ENCODE measurements at regions not wholly inside any gene's neighbourhood (a gene's known extent, or its start where the extent isn't known, plus 50 kb on each side); places are given as distances from the start of the nearest gene placed in this dataset.

- no peak overlapping the region for H3K9ac ChIP-seq (ENCODE audit: extremely low read depth, insufficient read length, low read length)
- H3K4ac ChIP-seq (ENCODE audit: low read depth, low read length): no peak overlapping the region
- no peaks in the 10 kb centered on the region for H3K79me2 ChIP-seq (ENCODE audit: insufficient read depth, low read length)
- no peak overlapping the region for H3K27ac ChIP-seq (ENCODE audit: insufficient read length, low read depth, low read length)
- TF ChIP-seq CTCF (conservative IDR thresholded peaks at IDR 0.05): no peak
- H3K4me3 Mint-ChIP-seq: no peak overlapping the region
- no peak overlapping the region for H2BK15ac ChIP-seq (ENCODE audit: low read depth, low read length)
- H2BK120ac ChIP-seq (ENCODE audit: low read depth, low read length, poor library complexity, severe bottlenecking): no peak overlapping the region
- no peaks in the 10 kb centered on the region for H3K27me3 Mint-ChIP-seq (ENCODE audit: low read depth)
- no peak overlapping the region for H2BK5ac ChIP-seq (ENCODE audit: insufficient read length, low read length)
- no peak overlapping the region for H3K27ac Mint-ChIP-seq
- no peak overlapping the region for H3K56ac ChIP-seq (ENCODE audit: insufficient read length, low read depth, low read length)
- H3K23ac ChIP-seq (ENCODE audit: insufficient read length, low read depth, low read length): no peak overlapping the region
- H3K23me2 ChIP-seq (ENCODE audit: insufficient read length, low read depth, low read length, poor library complexity, severe bottlenecking): no peaks in the 10 kb centered on the region
- no CpG with 5 or more reads among the region's 1 CpG for WGBS (ENCODE audit: extremely low coverage, insufficient read length, low lambda C conversion rate)
- no peak overlapping the region for H2BK20ac ChIP-seq (ENCODE audit: low read depth, low read length, poor library complexity, severe bottlenecking)
- no peak overlapping the region for H3K4me2 ChIP-seq (ENCODE audit: insufficient read depth, insufficient read length, low read length)
- no peaks in the 10 kb centered on the region; a peak in 1 of 4 replicates for H3K4me1 Mint-ChIP-seq
- H4K91ac ChIP-seq (ENCODE audit: insufficient read length, low read depth, low read length): no peak overlapping the region
- H3T11ph ChIP-seq (ENCODE audit: low read length): no peak overlapping the region
- H3K9me3 ChIP-seq (ENCODE audit: control insufficient read depth, low read depth, low read length): no peaks in the 10 kb centered on the region
- no peak overlapping the region for H3K14ac ChIP-seq (ENCODE audit: insufficient read depth, low read length)
- H2AK5ac ChIP-seq (ENCODE audit: insufficient read length, low read length): no peak overlapping the region
- no peak overlapping the region for H2AFZ ChIP-seq (ENCODE audit: low read length)
- no peak overlapping the region for H3K18ac ChIP-seq (ENCODE audit: insufficient read length, low read depth, low read length)
- no peak for DNase-seq
- no peaks in the 10 kb centered on the region for H4K20me1 ChIP-seq (ENCODE audit: control insufficient read depth, insufficient read depth, insufficient read length)
- no peaks in the 10 kb centered on the region for H3K4me1 ChIP-seq (ENCODE audit: insufficient read depth, low read length)
- H3K36me3 Mint-ChIP-seq (ENCODE audit: insufficient read depth in 1 of 3, low read depth in 3 of 3): peaks cover 0 to 2% (median 0%) of the 10 kb centered on the region in 3 experiments; a peak in 2 of 7 replicates
- H4K8ac ChIP-seq (replicated peaks; ENCODE audit: insufficient read length, low read depth, low read length): no peak overlapping the region
- H3K9me3 Mint-ChIP-seq: peaks cover 14% of the 10 kb centered on the region in 2 experiments; a peak in 4 of 5 replicates
- H3K79me1 ChIP-seq (ENCODE audit: insufficient read depth, low read depth, low read length, poor library complexity, severe bottlenecking): no peaks in the 10 kb centered on the region
- H4K5ac ChIP-seq (ENCODE audit: insufficient read length, low read depth, low read length): no peak overlapping the region
- no peak overlapping the region for H2BK12ac ChIP-seq (ENCODE audit: insufficient read length, low read depth, low read length)
- no peaks in the 10 kb centered on the region for H3K27me3 ChIP-seq (ENCODE audit: insufficient read depth, low read length)
Observed at GRCh38 chr7:97460433-97460832, 271.5 kb upstream of the TAC1 start.
